HUES6 (cell line): ENCODE measurements at regions not wholly inside any gene's neighbourhood (a gene's known extent, or its start where the extent isn't known, plus 50 kb on each side); places are given as distances from the start of the nearest gene placed in this dataset.

Experiments
- H3K27ac ChIP-seq: 2 replicates; pipeline ENCODE4 v1.7.0; 2013; ENCODE audit warnings: low read depth, mild to moderate bottlenecking, low read length, inconsistent platforms
- H3K27me3 ChIP-seq: 2 replicates; pipeline ENCODE4 v1.6.1; 2013; ENCODE audit warnings: low read length; ENCODE audit not compliant: control insufficient read depth, insufficient read depth
- H3K36me3 ChIP-seq: 2 replicates; pipeline ENCODE4 v1.6.1; 2013; ENCODE audit warnings: low read length; ENCODE audit not compliant: control insufficient read depth, insufficient read depth
- H3K4me1 ChIP-seq: 2 replicates; pipeline ENCODE4 v1.6.1; 2013; ENCODE audit warnings: low read length; ENCODE audit not compliant: control insufficient read depth, insufficient read depth
- H3K4me3 ChIP-seq: 2 replicates; pipeline ENCODE4 v1.5.1; 2013; ENCODE audit warnings: low read depth, low read length
- H3K9ac ChIP-seq: one replicate; pipeline ENCODE4 v1.6.1; 2013; ENCODE audit warnings: mild to moderate bottlenecking, low read length
- H3K9me3 ChIP-seq: 2 replicates; pipeline ENCODE4 v1.6.1; 2013; ENCODE audit warnings: low read depth, low read length; ENCODE audit not compliant: control insufficient read depth, insufficient read depth

DNA sequence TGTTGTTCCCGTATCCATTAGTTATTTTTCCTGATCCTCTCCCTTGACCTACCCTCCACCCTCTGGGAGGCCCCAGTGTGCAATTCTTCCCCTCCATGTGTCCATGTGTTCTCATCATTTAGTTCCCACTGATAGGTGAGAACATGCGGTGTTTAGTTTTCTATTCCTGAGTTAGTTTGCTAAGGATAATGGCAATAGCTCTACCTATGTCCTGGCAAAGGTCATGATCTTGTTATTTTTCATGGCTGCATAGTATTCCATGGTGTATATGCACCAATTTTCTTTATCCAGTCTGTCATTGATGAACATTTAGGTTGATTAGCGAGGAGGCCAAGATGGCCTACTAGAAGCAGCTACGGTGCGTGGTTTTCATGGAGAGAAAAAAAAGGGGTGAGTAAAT lies 714.1 kb downstream of the STIM2 start:
- no peak overlapping the region for H3K27ac ChIP-seq
- no peaks in the 10 kb centered on the region for H3K4me1 ChIP-seq
- H3K4me3 ChIP-seq, result no peak overlapping the region
- H3K27me3 ChIP-seq, result no peaks in the 10 kb centered on the region
- no peaks in the 10 kb centered on the region for H3K36me3 ChIP-seq
- no peak overlapping the region for H3K9ac ChIP-seq
- peaks cover 3% of the 10 kb centered on the region; the same call in 1 of the 2 replicates for H3K9me3 ChIP-seq

DNA sequence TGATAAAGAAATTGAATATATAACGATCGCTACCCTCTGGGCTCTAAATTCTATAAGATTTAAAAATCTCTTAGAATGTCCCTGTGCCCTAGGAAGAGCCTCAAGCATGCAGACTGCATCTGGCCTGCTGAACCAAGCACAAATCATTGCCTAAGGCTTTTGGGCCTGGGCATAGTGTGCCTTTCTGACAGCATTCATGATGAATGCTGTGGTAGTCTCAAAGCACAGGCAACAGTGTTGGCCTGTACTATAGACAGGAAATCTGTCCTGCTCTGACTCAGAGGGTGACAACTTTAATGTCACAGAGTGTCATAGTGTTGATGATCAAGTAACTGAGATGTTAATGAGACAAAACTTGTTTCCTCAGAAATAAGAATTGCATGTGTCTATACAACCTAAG lies 717.3 kb downstream of the STIM2 start:
- H3K9ac ChIP-seq, result no peak overlapping the region
- no peaks in the 10 kb centered on the region for H3K36me3 ChIP-seq
- H3K4me3 ChIP-seq, result no peak overlapping the region
- H3K27me3 ChIP-seq, result no peaks in the 10 kb centered on the region
- H3K9me3 ChIP-seq, result peaks cover 3% of the 10 kb centered on the region; the same call in 1 of the 2 replicates
- no peaks in the 10 kb centered on the region for H3K4me1 ChIP-seq
- no peak overlapping the region for H3K27ac ChIP-seq

DNA sequence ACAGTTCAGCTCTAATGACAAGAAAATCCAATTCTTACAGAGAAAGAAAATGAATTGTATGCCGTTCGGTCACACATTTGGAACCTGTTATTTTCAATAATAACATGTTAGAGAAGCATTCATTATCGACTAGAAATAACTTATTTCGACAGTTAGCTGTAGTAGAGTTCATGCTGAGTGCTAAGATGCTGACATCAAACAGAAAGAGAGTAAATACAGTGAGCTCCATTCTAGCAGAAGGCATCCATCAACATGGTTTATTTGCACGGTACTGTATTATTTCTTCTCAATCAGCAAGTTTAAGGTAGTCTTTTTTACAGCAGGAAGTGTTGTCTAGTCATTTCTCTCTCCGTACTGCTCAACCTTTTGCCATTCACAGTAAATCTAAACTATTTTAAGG lies 732.1 kb downstream of the STIM2 start:
- no peaks in the 10 kb centered on the region for H3K4me1 ChIP-seq
- no peak overlapping the region for H3K9ac ChIP-seq
- H3K4me3 ChIP-seq, result no peak overlapping the region
- H3K27me3 ChIP-seq, result no peaks in the 10 kb centered on the region
- no peak overlapping the region for H3K27ac ChIP-seq
- H3K36me3 ChIP-seq, result no peaks in the 10 kb centered on the region
- no peaks in the 10 kb centered on the region for H3K9me3 ChIP-seq

- no peak overlapping the region for H3K27ac ChIP-seq
- no peak overlapping the region for H3K9ac ChIP-seq
- no peaks in the 10 kb centered on the region for H3K36me3 ChIP-seq
- no peaks in the 10 kb centered on the region for H3K4me1 ChIP-seq
- no peaks in the 10 kb centered on the region for H3K27me3 ChIP-seq
- no peaks in the 10 kb centered on the region for H3K9me3 ChIP-seq
- H3K4me3 ChIP-seq, result no peak overlapping the region
Measured at GRCh38 chr4:27594922-27595321, 734.3 kb downstream of the STIM2 start.

- H3K4me3 ChIP-seq, result no peak overlapping the region
- H3K4me1 ChIP-seq, result no peaks in the 10 kb centered on the region
- H3K9me3 ChIP-seq, result no peaks in the 10 kb centered on the region
- H3K27me3 ChIP-seq, result no peaks in the 10 kb centered on the region
- no peaks in the 10 kb centered on the region for H3K36me3 ChIP-seq
- no peak overlapping the region for H3K9ac ChIP-seq
- no peak overlapping the region for H3K27ac ChIP-seq
Measured at GRCh38 chr4:27595571-27596360, 735.1 kb downstream of the STIM2 start.

- H3K27ac ChIP-seq, result no peak overlapping the region
- no peaks in the 10 kb centered on the region for H3K36me3 ChIP-seq
- no peaks in the 10 kb centered on the region for H3K4me1 ChIP-seq
- no peaks in the 10 kb centered on the region for H3K9me3 ChIP-seq
- no peak overlapping the region for H3K9ac ChIP-seq
- H3K4me3 ChIP-seq, result no peak overlapping the region
- H3K27me3 ChIP-seq, result no peaks in the 10 kb centered on the region
Measured at GRCh38 chr4:27602172-27602571, 741.5 kb downstream of the STIM2 start.

- Histone ChIP-seq H3K4me3 (no peak overlapping the region), H3K9me3 (no peaks in the 10 kb centered on the region), H3K27ac (no peak overlapping the region), H3K36me3 (no peaks in the 10 kb centered on the region), H3K9ac (no peak overlapping the region), H3K4me1 (no peaks in the 10 kb centered on the region), H3K27me3 (no peaks in the 10 kb centered on the region)
Measured at GRCh38 chr4:27604692-27605091, 744.1 kb downstream of the STIM2 start.

- Histone ChIP-seq H3K4me1 (no peaks in the 10 kb centered on the region), H3K36me3 (no peaks in the 10 kb centered on the region), H3K4me3 (no peak overlapping the region), H3K9ac (no peak overlapping the region), H3K27ac (no peak overlapping the region), H3K9me3 (no peaks in the 10 kb centered on the region), H3K27me3 (no peaks in the 10 kb centered on the region)
Measured at GRCh38 chr4:27616166-27616565, 755.5 kb downstream of the STIM2 start.

GRCh38 chr4:27619435-27619834 lies 758.8 kb downstream of the STIM2 start:
- Histone ChIP-seq H3K27me3 (no peaks in the 10 kb centered on the region), H3K4me3 (no peak overlapping the region), H3K9me3 (no peaks in the 10 kb centered on the region), H3K27ac (no peak overlapping the region), H3K9ac (no peak overlapping the region), H3K4me1 (no peaks in the 10 kb centered on the region), H3K36me3 (no peaks in the 10 kb centered on the region)

DNA sequence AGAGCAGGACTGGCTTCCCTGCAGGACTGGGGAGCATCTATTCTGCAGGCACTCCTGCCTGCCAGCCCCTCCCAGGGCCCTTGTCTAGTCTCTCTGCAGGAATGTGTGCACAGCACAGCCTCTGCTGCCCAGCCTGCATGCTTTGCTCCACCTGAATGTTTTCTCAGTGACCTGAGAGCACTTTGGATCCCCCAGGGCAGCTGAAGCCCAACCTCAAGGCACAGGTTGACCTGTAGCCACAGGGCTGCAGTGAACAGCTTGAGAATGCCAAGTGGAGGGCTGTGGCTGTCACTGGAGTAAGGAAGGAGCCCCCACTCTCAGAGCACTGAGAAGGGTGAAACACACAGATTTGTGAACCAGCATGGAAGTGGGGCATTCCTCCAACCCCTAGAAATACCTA lies 760.2 kb downstream of the STIM2 start:
- Histone ChIP-seq H3K9me3 (no peaks in the 10 kb centered on the region), H3K4me1 (no peaks in the 10 kb centered on the region), H3K4me3 (no peak overlapping the region), H3K9ac (no peak overlapping the region), H3K27me3 (no peaks in the 10 kb centered on the region), H3K27ac (no peak overlapping the region), H3K36me3 (no peaks in the 10 kb centered on the region)

DNA sequence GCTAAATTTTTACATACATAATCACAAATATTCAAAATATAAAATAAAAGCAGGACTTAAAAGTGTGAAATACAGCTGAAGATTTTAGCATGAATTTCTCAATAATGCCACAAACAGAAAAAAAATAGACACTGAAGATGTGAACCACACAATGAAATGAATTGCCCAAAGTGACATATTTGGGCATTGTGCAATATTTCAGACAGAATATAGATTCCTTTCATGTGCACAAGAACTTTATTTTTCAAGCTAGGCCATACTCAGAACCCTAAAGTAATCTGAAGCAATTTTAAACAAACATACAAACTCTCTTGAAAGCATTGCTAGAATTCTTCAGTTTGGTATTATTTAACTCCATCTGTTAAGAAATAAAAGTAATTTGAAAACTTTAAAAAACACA lies 764.1 kb downstream of the STIM2 start:
- Histone ChIP-seq H3K27me3 (no peaks in the 10 kb centered on the region), H3K9ac (no peak overlapping the region), H3K27ac (no peak overlapping the region), H3K4me1 (no peaks in the 10 kb centered on the region), H3K36me3 (no peaks in the 10 kb centered on the region), H3K9me3 (no peaks in the 10 kb centered on the region), H3K4me3 (no peak overlapping the region)
